OCI-LY7 (cell line): ENCODE measurements at regions not wholly inside any gene's neighbourhood (a gene's known extent, or its start where the extent isn't known, plus 50 kb on each side); places are given as distances from the start of the nearest gene placed in this dataset.

ENCODE experiments used
- CTCF ChIP-seq: fragments of 200-600 bp; sonication (generic); conservative IDR thresholded peaks from 2 replicates; pipeline ENCODE4 v1.5.1; 2014; ENCODE audit warnings: mild to moderate bottlenecking, antibody characterized with exemption, low read length, moderate library complexity, mixed read lengths
- EZH2phosphoT487 ChIP-seq: fragments of 200-600 bp; sonication (generic); IDR thresholded peaks from 2 replicates; pipeline ENCODE4 v1.6.1; 2018; ENCODE audit warnings: low read depth, borderline replicate concordance, mild to moderate bottlenecking, mixed run types, antibody characterized with exemption, low read length, moderate library complexity, mixed read lengths

GRCh38 chr13:65275838-65276630 lies 1954.1 kb downstream of the PCDH9 start:
- TF ChIP-seq CTCF (no peak), EZH2phosphoT487 (no peak)
